ENCODE measurements at regions not wholly inside any gene's neighbourhood (a gene's known extent, or its start where the extent isn't known, plus 50 kb on each side); places are given as distances from the start of the nearest gene placed in this dataset.

- Histone ChIP-seq H3K4me3 (ENCODE audit: low read depth, low read length) (no peak overlapping the region), H3K36me3 (ENCODE audit: control insufficient read depth, insufficient read depth, low read length) (no peaks in the 10 kb centered on the region), H3K27me3 (ENCODE audit: control insufficient read depth, insufficient read depth, low read length) (peaks cover 2% of the 10 kb centered on the region; the same call in 1 of the 2 replicates)
- TF ChIP-seq CTCF (IDR thresholded peaks at IDR 0.05; ENCODE audit: insufficient read depth, low read depth, low read length) = no peak
- POLR2A ChIA-PET = no interaction called here
- CTCF ChIA-PET = no interaction called here
- no peak for DNase-seq (ENCODE audit: low read depth)
Measured at GRCh38 chr10:44320756-44321155, 64.1 kb downstream of the CXCL12 start.

GRCh38 chr10:44317856-44318255, 67.0 kb downstream of the CXCL12 start:
- POLR2A ChIA-PET = no interaction called here
- no peak for DNase-seq (ENCODE audit: low read depth)
- Histone ChIP-seq H3K36me3 (ENCODE audit: control insufficient read depth, insufficient read depth, low read length) (no peaks in the 10 kb centered on the region), H3K27me3 (ENCODE audit: control insufficient read depth, insufficient read depth, low read length) (no peaks in the 10 kb centered on the region), H3K4me3 (ENCODE audit: low read depth, low read length) (no peak overlapping the region)
- CTCF ChIA-PET = no interaction called here
- no peak for TF ChIP-seq CTCF (IDR thresholded peaks at IDR 0.05; ENCODE audit: insufficient read depth, low read depth, low read length)

GRCh38 chr10:44316922-44317215, 68.0 kb downstream of the CXCL12 start:
- ChIA-PET POLR2A (interaction anchor here (0.6 kb wide), 1 partner anchor 55 kb away, joined by 3 read pairs; no protein-coding TSS in a partner anchor), CTCF (no interaction called here)
- no peak for DNase-seq (ENCODE audit: low read depth)
- Histone ChIP-seq H3K36me3 (ENCODE audit: control insufficient read depth, insufficient read depth, low read length) (no peaks in the 10 kb centered on the region), H3K27me3 (ENCODE audit: control insufficient read depth, insufficient read depth, low read length) (no peaks in the 10 kb centered on the region), H3K4me3 (ENCODE audit: low read depth, low read length) (no peak overlapping the region)
- no peak for TF ChIP-seq CTCF (IDR thresholded peaks at IDR 0.05; ENCODE audit: insufficient read depth, low read depth, low read length)

GRCh38 chr10:44316187-44316921, 68.5 kb downstream of the CXCL12 start:
- DNase-seq (ENCODE audit: low read depth) = no peak
- ChIA-PET POLR2A (interaction anchor here (0.6 kb wide), 1 partner anchor 55 kb away, joined by 3 read pairs; no protein-coding TSS in a partner anchor), CTCF (interaction anchor here (1.3 kb wide), 1 partner anchor 9 kb away, joined by 3 read pairs; no protein-coding TSS in a partner anchor)
- TF ChIP-seq CTCF (IDR thresholded peaks at IDR 0.05; ENCODE audit: insufficient read depth, low read depth, low read length) = no peak
- Histone ChIP-seq H3K4me3 (ENCODE audit: low read depth, low read length) (no peak overlapping the region), H3K36me3 (ENCODE audit: control insufficient read depth, insufficient read depth, low read length) (no peaks in the 10 kb centered on the region), H3K27me3 (ENCODE audit: control insufficient read depth, insufficient read depth, low read length) (no peaks in the 10 kb centered on the region)

GRCh38 chr10:44314802-44315460, 70.0 kb downstream of the CXCL12 start:
- no peak overlapping the region for H3K4me3 ChIP-seq (ENCODE audit: low read depth, low read length)
- POLR2A ChIA-PET = no interaction called here
- TF ChIP-seq CTCF (IDR thresholded peaks at IDR 0.05; ENCODE audit: insufficient read depth, low read depth, low read length) = no peak
- CTCF ChIA-PET = interaction anchor here (0.6 to 1.6 kb wide), 4 partner anchors 10 to 24 kb away, joined by 3 to 4 read pairs (median 3); no protein-coding TSS in a partner anchor
- no peak for DNase-seq (ENCODE audit: low read depth)
- no peaks in the 10 kb centered on the region for H3K36me3 ChIP-seq (ENCODE audit: control insufficient read depth, insufficient read depth, low read length)
- no peaks in the 10 kb centered on the region for H3K27me3 ChIP-seq (ENCODE audit: control insufficient read depth, insufficient read depth, low read length)
